Activated gamma-delta T cell (primary cell): ENCODE measurements at regions not wholly inside any gene's neighbourhood (a gene's known extent, or its start where the extent isn't known, plus 50 kb on each side); places are given as distances from the start of the nearest gene placed in this dataset.
A peak's percentile ranks its signal among the peaks of the same experiment; 100 is the strongest.
"Not testable (repeated sequence)": the region's sequence is repeated elsewhere in the genome, so short reads cannot be mapped to it uniquely, and the experiment has no call there.

ENCODE experiments used
- DNase-seq: peaks from one replicate; lab custom pipeline; 2025; lab: John Stamatoyannopoulos, UW

- no peak for DNase-seq
Observed at GRCh38 chr17:83190601-83191387, 111.4 kb downstream of the METRNL start.

DNA sequence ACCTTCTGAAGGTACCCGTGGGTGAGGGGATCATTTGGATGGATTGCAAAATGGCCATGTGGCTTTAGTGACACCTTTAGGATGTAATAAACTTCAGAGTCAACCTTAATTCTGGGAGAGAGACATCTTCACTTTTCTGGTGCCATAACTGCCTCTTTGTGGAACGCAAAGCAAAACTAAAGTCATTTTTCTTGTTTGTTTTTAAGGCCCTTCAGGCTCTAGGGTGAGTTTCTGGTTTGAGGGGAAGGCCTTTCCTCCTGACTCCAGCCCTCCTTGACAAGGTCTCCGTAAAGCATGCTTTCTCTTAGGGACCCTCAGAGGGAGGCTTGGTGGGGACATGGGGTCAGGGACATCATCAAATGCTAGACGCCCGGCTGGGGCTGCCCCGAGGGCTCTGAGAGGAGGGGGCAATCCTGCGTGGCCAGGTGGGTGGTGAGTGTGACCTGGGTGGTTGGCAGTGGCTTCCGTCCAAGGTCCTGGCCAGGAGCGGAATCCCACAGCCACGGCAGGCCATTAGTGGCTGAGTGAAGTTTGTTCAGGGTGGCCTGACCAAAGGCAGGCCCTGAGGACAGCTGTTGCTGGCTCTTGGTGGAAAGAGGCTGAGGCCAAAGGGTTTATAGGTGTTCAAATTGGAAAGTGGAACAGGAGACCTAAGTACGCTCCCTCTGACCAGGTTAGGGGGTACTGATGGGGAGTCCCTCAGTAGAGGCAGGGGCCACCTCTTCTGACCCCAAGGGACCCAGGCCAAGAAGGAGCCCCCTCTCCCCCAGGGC, 112.2 kb downstream of the METRNL start:
- DNase-seq: no peak

DNA sequence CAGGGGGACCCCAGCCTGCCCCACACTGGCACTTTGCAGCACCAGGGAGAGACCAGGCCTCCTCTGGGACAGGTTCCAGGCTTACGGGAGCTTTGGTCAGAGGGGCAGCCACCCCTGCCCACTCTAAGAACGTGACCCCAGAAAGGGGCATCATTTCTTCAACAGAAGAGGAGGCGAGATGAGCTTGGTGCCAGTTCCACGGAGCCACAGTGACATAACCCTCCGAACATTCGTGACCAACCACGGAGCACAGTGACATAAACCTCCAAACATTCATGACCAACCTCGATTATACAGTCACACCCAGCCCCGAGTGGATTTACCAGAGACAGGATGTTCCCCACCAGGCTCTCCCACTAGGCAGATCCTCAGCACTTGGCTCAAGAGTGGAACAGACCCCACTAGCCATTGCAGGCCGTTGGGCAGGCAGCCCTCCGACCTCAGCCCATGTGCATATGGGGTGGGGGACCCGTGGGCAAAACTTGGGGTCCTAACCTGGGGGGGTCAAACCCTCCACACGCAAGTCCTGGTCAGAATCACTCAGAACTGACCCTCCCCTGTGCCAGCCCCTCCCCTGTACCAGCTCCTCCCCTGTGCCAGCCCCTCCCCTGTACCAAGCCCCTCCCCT, 112.9 kb downstream of the METRNL start:
- no peak for DNase-seq

DNA sequence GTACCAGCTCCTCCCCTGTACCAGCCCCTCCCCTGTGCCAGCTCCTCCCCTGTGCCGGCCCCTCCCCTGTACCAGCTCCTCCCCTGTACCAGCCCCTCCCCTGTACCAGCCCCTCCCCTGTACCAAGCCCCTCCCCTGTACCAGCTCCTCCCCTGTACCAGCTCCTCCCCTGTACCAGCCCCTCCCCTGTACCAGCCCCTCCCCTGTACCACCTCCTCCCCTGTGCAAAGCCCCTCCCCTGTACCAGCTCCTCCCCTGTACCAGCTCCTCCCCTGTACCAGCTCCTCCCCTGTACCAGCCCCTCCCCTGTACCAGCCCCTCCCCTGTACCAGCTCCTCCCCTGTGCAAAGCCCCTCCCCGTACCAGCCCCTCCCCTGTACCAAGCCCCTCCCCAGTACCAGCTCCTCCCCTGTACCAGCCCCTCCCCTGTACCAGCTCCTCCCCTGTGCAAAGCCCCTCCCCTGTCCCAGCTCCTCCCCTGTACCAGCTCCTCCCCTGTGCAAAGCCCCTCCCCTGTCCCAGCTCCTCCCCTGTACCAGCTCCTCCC, 113.5 kb downstream of the METRNL start:
- DNase-seq: not testable (repeated sequence)

DNA sequence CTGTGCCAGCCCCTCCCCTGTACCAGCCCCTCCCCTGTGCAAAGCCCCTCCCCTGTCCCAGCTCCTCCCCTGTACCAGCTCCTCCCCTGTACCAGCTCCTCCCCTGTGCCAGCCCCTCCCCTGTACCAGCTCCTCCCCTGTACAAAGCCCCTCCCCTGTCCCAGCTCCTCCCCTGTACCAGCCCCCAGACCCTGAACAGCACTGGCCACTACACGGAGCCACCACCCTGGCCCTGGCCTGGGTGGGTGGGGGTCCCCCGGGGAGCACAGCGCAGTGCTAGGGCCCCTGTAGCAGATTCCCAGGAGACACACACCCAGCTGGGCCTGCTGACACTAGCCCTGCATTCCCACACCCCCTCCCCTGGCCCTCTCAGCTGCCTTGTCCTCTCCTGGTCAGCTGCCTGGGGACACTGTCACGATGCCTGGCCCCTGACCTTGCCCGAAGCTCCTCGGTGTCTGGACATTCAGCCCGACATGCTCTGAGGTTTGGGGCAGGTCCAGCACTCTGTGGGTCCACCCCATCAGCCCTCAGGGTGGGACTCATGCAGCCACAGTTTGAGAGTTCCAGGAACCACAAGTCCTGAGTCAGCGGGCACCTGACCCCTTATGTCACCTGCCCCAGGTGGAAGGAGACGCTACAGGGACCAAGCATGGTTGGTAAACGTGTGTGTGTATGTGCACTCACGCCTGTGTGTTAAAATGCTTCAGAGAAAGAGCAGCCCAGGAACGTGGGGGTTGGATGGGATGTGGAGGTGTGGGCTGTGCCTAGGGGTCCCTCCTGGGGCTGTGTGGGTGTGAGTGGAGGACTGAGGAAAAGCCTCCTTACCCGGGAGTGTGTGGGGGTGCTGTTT, 114.2 kb downstream of the METRNL start:
- DNase-seq: no peak

DNA sequence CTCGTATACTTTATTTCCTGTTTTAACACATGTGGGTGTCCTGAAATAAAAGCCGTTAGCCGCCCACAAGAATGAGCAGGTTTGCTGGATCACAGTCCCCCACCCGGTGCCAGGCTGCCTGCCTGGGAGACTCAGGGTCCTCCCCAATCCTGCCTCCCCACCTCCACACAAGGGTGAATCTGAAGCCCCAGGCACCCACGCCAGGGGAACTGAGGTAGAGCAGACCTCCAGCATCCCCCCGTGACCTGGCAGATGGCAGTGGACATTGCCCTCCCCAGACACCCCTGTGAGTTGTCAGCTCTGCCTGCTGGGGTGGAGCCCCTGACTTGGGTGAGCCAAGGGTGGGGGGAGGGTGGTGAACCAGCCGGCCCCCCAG, 114.8 kb downstream of the METRNL start:
- DNase-seq: no peak

GRCh38 chr17:83194761-83195329, 115.4 kb downstream of the METRNL start:
- DNase-seq: no peak

GRCh38 chr17:83195330-83196023, 116.1 kb downstream of the METRNL start:
- DNase-seq: no peak

GRCh38 chr17:83196024-83196365, 116.6 kb downstream of the METRNL start:
- no peak for DNase-seq

- no peak for DNase-seq
Observed at GRCh38 chr17:83196366-83196765, 117.0 kb downstream of the METRNL start.

- DNase-seq: no peak
Observed at GRCh38 chr17:83196973-83197880, 117.8 kb downstream of the METRNL start.

DNA sequence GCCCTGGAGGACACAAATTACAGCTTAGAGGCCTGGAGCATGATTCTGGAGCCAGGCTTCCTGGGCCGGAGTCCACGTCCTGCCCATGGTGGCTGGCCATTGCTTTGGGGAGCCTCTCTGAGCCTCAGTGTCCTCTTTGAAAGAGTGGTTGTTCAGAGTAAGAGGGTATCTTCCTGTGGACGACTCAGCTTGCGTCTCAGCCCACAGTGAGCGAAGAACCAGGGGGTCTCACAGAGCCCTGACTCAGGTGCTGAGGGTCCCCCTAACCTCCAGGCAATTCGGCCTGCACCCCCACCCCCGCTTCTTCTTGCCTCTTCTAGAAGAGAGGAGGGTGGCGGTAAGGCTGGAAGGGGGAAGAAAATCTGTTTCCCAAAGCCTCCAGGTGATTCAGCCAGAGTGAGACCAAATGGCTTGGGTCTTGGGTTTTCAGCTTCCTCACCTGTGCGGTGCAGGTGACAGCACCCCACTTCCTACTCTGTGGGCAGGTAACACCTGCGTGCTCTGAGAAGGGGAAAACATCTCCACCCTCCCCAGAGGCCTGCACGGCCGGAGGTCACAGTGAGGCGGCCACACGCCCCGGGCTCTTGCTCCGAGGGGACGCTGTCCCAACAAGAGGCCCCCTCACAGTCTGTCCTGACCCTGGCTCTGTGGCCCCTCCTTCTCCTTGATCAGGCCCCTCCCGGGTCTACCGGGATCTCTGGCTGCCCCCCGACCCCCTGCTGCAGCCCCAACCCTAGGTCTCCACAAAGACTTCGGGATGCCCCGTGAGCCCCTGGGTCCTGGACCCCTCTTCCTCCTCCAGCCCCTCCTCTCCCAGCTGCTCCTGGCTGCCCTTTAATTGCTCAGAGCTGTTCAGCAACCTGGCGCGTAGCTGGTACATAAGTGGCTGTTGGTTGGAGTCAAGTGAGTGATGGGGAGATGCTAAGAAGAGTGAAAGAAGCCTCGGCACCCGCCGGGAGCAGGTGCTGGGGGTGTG, 119.2 kb downstream of the METRNL start:
- no peak for DNase-seq

- DNase-seq: peak; percentile 39
Observed at GRCh38 chr17:83199500-83200201, 120.2 kb downstream of the METRNL start.

DNA sequence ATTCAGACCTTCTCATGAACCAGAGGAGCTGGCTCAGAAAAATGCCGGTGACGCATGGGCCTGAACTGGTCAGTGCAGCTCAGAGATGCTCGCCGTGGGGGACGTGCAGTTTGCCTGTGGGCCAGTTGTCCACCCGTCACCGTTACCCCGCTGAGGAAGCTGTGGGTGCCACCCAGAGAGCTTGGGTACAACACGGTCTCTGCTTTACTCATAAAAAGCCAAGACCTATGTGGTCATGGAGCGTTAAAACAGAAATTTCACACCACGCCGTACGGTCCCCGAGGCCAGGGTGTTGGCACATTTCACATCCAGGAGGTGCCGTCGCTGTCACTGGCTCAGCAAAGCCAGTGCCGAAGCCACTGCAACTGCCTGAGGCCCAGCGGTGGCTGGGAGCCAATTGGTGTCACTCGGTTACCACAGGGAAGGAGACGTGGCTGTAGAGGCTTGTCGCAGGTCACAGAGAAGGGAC, 120.9 kb downstream of the METRNL start:
- DNase-seq: peak; percentile 59

GRCh38 chr17:83200751-83201150, 121.3 kb downstream of the METRNL start:
- no peak for DNase-seq

DNA sequence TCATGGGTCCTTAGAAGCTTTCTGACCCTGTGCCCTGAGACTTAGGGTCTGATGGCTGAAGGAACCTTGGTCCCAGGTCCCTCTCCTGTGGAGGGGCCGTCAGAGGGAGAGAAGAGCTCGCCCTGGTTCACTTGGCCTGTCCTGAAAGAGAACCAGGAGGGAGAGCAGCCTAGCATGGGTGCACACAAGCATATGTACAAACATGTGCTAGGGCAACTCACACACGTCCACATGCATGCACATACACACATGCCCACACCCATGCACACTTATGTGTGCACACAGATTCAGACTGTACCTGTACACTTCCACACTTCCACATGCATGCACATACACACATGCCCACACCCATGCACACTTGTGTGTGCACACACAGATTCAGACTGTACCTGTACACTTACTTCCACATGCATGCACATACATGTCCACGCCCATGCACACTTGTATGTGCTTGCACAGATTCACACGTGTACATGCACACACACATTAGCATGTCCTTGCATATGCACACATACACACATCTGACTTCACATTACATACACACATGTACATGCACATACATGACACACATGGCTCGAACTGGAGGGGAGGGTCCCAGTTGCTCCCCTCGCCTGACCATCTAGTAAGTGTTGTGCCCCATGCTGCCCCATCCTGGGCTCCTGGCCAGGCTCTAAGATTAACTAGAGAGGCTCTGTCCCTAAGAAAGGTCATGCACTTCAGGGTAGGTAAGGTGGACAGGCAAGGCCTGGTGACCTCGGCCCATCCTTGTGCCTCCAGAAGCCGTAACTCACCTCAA, 122.0 kb downstream of the METRNL start:
- DNase-seq: no peak
